Heart right ventricle (tissue), 16 donors: ENCODE measurements at regions not wholly inside any gene's neighbourhood (a gene's known extent, or its start where the extent isn't known, plus 50 kb on each side); places are given as distances from the start of the nearest gene placed in this dataset.
A peak's percentile ranks its signal among the peaks of the same experiment; 100 is the strongest.

Source experiments
- ATAC-seq, 8 donors: fragments of 200-7000 bp; cut with Tn5 transposase; one replicate each; pipeline ENCODE4 v1.9.1; 2020; ENCODE audit warnings: mild to moderate bottlenecking in 8 of 8, moderate library complexity in 8 of 8, moderate number of reproducible peaks in 1 of 8
- DNase-seq, 2 donors: peaks; one replicate each; pipeline ENCODE4 v3.0.0-alpha.2; 2020
- H3K27ac ChIP-seq, 10 donors: fragments of 200-600 bp; sonication (generic) in 2 of 10; one replicate each; pipeline versions ENCODE4 v1.5.0 to v1.8.0; 2020 to 2022; ENCODE audit warnings: mild to moderate bottlenecking in 3 of 10
- H3K27me3 ChIP-seq, 7 donors: fragments of 200-600 bp; one replicate each; pipeline ENCODE4 v1.8.0; 2021 to 2022; ENCODE audit warnings: mild to moderate bottlenecking in 2 of 7
- H3K36me3 ChIP-seq, 9 donors: fragments of 200-600 bp; sonication (generic) in 1 of 9; one replicate each; pipeline versions ENCODE4 v1.5.0 to v1.8.0; 2020 to 2022; ENCODE audit warnings: mild to moderate bottlenecking in 2 of 9
- H3K4me1 ChIP-seq, 9 donors: fragments of 200-600 bp; sonication (generic) in 1 of 9; one replicate each; pipeline versions ENCODE4 v1.5.0 to v1.8.0; 2020 to 2022; ENCODE audit warnings: mild to moderate bottlenecking in 4 of 9
- H3K4me3 ChIP-seq, 10 donors: fragments of 200-600 bp; sonication (generic) in 2 of 10; one replicate each; pipeline versions ENCODE4 v1.5.0 to v1.8.0; 2020 to 2022; ENCODE audit warnings: mild to moderate bottlenecking in 7 of 10, moderate library complexity in 2 of 10
- H3K9me3 ChIP-seq, 11 donors: fragments of 200-600 bp in 10 of 11; sonication (generic) in 2 of 11; one replicate each; pipeline versions ENCODE4 v1.5.0 to v1.8.0; 2013 to 2022; ENCODE audit warnings: mild to moderate bottlenecking in 2 of 11, control low read depth in 1 of 11, moderate library complexity in 1 of 11
- CTCF ChIP-seq, 9 donors: fragments of 200-600 bp; sonication (generic) in 2 of 9; IDR thresholded peaks; one replicate each; pipeline versions ENCODE4 v1.5.0 to v1.8.0; 2021 to 2022; ENCODE audit warnings: antibody characterized with exemption in 9 of 9, mild to moderate bottlenecking in 5 of 9, moderate library complexity in 1 of 9
- WGBS, 2 donors: extraction: QIAGEN DNeasy Blood & Tissue Kit; methylation state at CpG; one replicate each; pipeline ENCODE4 v1.1.7; 2013; ENCODE audit warnings: inconsistent platforms in 1 of 2; 5-methylcytosine and 5-hydroxymethylcytosine counted together
- intact Hi-C, 10 donors: fragments of 100-400 bp; cut with DNase I; formaldehyde crosslinking; loops; one replicate each; pipeline versions ENCODE4 v1.11.1 to v1.14.2; 2022
- donor health status: Arrhythmogenic right ventricular cardiomyopathy.
- donor health status: ischemic (EF 13 %, LVEDD 7.1; RV severe dilation, severe dysfunction).
- donor health status: healthy with polysubstance abuse.
- donor health status: DM: no; HTN: yes; CAD: no.
- donor health status: DM: no; HTN: no; CAD: no.
- donor health status: ischemic (EF 25% LVEDD 6.9; RV normal size, moderate dysfunction).
- donor health status: ischemic (EF 25% LVEDD 5.7; RV mildly dilated, moderate dysfunction).
- donor health status: healthy.
- donor health status: DM: yes; HTN: yes; CAD: no.
- donor health status: Ischemic cardiomyopathy.
- donor health status: ischemic (EF 35%, LVEDD 5.7; RV mildly dilated, moderate dysfunction).
- donor health status: nonischemic (EF 11% LVEDD 7.7; RV severe dilation, severe dysfunction).
- donor health status: DM: yes; HTN: yes; CAD: no.
- donor health status: PGD.
- donor health status: ischemic (EF 29% LVEDD 5.4; RV normal size, mild dysfunction).
- donor health status: nonischemic (EF 23%, LVEDD 6.1; RV moderate dilation, normal function).

GRCh38 chr6:76866091-76866915, 597.0 kb downstream of the HTR1B start:
- no peaks in the 10 kb centered on the region for H3K9me3 ChIP-seq
- DNase-seq (no peak), ATAC-seq (no peak)
- H3K36me3 ChIP-seq, result no peaks in the 10 kb centered on the region
- no peak overlapping the region for H3K4me3 ChIP-seq
- WGBS, 2 donors, result 73 to 77% methylated on average over 5 of the region's 5 CpGs
- peaks cover 0 to 8% (median 0%) of the 10 kb centered on the region in 9 donors for H3K4me1 ChIP-seq
- H3K27ac ChIP-seq, result no peak overlapping the region
- TF ChIP-seq CTCF (IDR thresholded peaks at IDR 0.05), result no peak
- intact Hi-C loops, result loop anchor here in 6 of 10 donors (10.0 kb wide), 3 partner anchors 172 to 932 kb away; no protein-coding TSS in a partner anchor
- H3K27me3 ChIP-seq, result no peaks in the 10 kb centered on the region

- no peak overlapping the region for H3K4me3 ChIP-seq
- ATAC-seq (no peak), DNase-seq (no peak)
- peaks cover 0 to 8% (median 0%) of the 10 kb centered on the region in 9 donors for H3K4me1 ChIP-seq
- TF ChIP-seq CTCF (IDR thresholded peaks at IDR 0.05), result no peak
- intact Hi-C loops, result loop anchor here in 7 of 10 donors (5.0 to 10.0 kb wide), 4 partner anchors 168 to 928 kb away; no protein-coding TSS in a partner anchor
- no peak overlapping the region for H3K27ac ChIP-seq
- H3K36me3 ChIP-seq, result no peaks in the 10 kb centered on the region
- no peaks in the 10 kb centered on the region for H3K9me3 ChIP-seq
- WGBS, 2 donors, result 0 to 14% methylated on average over 1 of the region's 1 CpG
- no peaks in the 10 kb centered on the region for H3K27me3 ChIP-seq
These were observed 600.4 kb downstream of the HTR1B start for GRCh38 chr6:76862936-76863335.

GRCh38 chr6:76861403-76861802, 601.9 kb downstream of the HTR1B start:
- DNase-seq (no peak), ATAC-seq (no peak)
- Histone ChIP-seq H3K9me3 (no peaks in the 10 kb centered on the region), H3K36me3 (no peaks in the 10 kb centered on the region), H3K27me3 (no peaks in the 10 kb centered on the region), H3K27ac (no peak overlapping the region), H3K4me1 (peaks cover 0 to 8% (median 0%) of the 10 kb centered on the region in 9 donors), H3K4me3 (no peak overlapping the region)
- 52 to 59% methylated on average over 2 of the region's 2 CpGs for WGBS, 2 donors
- TF ChIP-seq CTCF (IDR thresholded peaks at IDR 0.05), result peak in 7 of 9 donors; percentile 8 to 44 (median 21)
- intact Hi-C loops, result loop anchor here in 7 of 10 donors (5.0 to 10.0 kb wide), 4 partner anchors 167 to 927 kb away; no protein-coding TSS in a partner anchor

- Histone ChIP-seq H3K36me3 (no peaks in the 10 kb centered on the region), H3K27ac (no peak overlapping the region), H3K27me3 (no peaks in the 10 kb centered on the region), H3K4me3 (no peak overlapping the region), H3K9me3 (no peaks in the 10 kb centered on the region), H3K4me1 (no peaks in the 10 kb centered on the region)
- 64% methylated on average over 5 of the region's 5 CpGs for WGBS, 2 donors
- DNase-seq, result no peak
- intact Hi-C loops, result loop anchor here in 1 of 10 donors (10.0 kb wide), 1 partner anchor 921 kb away; no protein-coding TSS in a partner anchor
- ATAC-seq, result no peak
- no peak for TF ChIP-seq CTCF (IDR thresholded peaks at IDR 0.05)
These were observed 607.2 kb downstream of the HTR1B start for GRCh38 chr6:76856065-76856464.
